ENCODE measurements at regions not wholly inside any gene's neighbourhood (a gene's known extent, or its start where the extent isn't known, plus 50 kb on each side); places are given as distances from the start of the nearest gene placed in this dataset.
"Not testable (repeated sequence)": the region's sequence is repeated elsewhere in the genome, so short reads cannot be mapped to it uniquely, and the experiment has no call there.

DNA sequence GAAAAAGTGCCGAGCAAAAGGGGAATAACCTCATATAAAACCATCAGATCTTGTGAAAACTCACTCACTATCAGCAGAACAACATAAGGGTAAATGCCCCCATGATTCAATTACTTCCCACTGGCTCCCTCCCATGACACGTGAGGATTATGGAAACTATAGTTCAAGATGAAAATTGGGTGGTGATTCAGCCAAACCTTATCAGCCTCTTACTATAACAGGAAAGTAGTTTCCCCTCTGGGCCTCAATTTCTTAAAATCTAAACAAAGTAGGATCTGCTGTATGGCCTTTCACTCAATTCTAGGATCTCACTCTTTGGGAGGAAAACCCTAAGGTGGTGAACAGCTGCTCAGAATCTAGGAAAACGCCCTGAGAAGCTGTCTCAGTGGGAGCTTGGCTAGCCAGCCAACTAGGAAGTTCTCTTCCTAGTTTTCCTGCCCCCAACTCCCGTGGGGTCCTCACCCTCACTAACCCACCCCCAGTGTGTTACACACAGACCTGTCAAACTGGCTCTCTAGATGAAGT, 1017.1 kb upstream of the HS3ST1 start:
- 66% methylated on average over 4 of the region's 4 CpGs for WGBS
- Histone ChIP-seq H3K4me3 (ENCODE audit: low read length in 2 of 2) (no peak overlapping the region), H3K27me3 (ENCODE audit: control insufficient read depth in 2 of 2, insufficient read depth in 1 of 2, low read length in 1 of 2) (no peaks in the 10 kb centered on the region), H3K4me1 (ENCODE audit: control insufficient read depth in 2 of 2, insufficient read depth in 2 of 2, low read length in 2 of 2) (no peaks in the 10 kb centered on the region), H3K36me3 (ENCODE audit: control insufficient read depth in 2 of 2, insufficient read depth in 2 of 2, low read length in 1 of 2) (no peaks in the 10 kb centered on the region), H3K9me3 (ENCODE audit: control insufficient read depth in 2 of 2, insufficient read depth in 1 of 2, low read length in 1 of 2) (peaks cover 0 to 3% of the 10 kb centered on the region in 2 donors), H3K27ac (ENCODE audit: low read depth in 1 of 2, low read length in 1 of 2) (no peak overlapping the region)
- DNase-seq (ENCODE audit: low read depth in 6 of 9, low spot score in 9 of 9) = no peak

DNA sequence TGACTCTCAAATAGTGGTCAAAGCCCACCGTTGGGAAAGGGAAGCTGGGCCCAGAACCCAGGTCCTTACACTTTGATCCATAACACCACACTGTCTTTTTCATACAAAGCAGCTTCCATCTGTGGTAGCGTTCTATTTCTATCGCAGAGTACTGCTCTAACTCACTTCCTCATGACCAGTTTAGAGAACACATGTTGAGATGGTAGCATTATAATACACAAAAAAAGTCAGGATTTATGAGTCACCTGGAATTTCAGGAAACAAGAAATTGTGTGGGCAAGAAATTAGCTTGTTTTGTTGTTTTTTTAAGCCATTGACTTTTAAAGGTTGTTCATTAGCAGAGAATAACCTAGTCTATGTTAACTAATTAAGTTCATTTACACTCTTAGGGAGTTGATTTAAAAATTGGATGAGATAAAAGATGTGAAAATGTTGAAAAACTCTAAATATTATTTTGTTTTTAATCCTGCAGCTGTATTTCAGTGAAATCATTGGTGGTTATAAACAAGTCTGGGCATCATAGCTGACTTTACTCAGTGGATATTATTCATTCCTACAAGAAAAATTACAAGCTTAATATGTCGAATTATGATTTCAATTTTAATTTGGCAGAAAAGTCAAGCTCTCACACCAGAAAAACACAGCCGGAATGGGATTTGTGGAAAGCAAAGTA, 1011.1 kb upstream of the HS3ST1 start:
- Histone ChIP-seq H3K4me3 (ENCODE audit: low read length in 2 of 2) (no peak overlapping the region), H3K27ac (ENCODE audit: low read depth in 1 of 2, low read length in 1 of 2) (no peak overlapping the region), H3K27me3 (ENCODE audit: control insufficient read depth in 2 of 2, insufficient read depth in 1 of 2, low read length in 1 of 2) (no peaks in the 10 kb centered on the region), H3K9me3 (ENCODE audit: control insufficient read depth in 2 of 2, insufficient read depth in 1 of 2, low read length in 1 of 2) (no peaks in the 10 kb centered on the region), H3K36me3 (ENCODE audit: control insufficient read depth in 2 of 2, insufficient read depth in 2 of 2, low read length in 1 of 2) (no peaks in the 10 kb centered on the region), H3K4me1 (ENCODE audit: control insufficient read depth in 2 of 2, insufficient read depth in 2 of 2, low read length in 2 of 2) (no peaks in the 10 kb centered on the region)
- WGBS = 53% methylated on average over 5 of the region's 5 CpGs
- DNase-seq (ENCODE audit: low read depth in 6 of 9, low spot score in 9 of 9) = no peak

DNA sequence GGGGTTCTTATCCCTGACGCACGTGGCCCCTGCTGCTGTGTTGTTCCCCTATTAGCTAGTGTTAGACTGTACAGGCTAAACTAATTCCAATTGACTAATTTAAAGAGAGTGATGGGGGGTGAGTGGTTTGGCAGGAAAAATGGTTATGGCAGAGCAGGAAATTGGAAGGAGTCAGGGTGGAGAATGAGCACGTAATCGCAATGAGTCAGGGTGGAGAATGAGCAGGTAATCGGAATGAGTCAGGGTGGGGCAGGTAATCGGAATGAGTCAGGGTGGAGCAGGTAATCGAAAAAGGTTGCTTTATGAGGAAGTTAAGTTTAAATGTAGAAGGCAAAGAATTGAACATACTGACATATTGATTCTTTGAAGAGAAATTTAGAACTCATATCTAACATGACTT, 1002.6 kb upstream of the HS3ST1 start:
- H3K36me3 ChIP-seq (ENCODE audit: control insufficient read depth in 2 of 2, insufficient read depth in 2 of 2, low read length in 1 of 2); H3K27ac ChIP-seq (ENCODE audit: low read depth in 1 of 2, low read length in 1 of 2); H3K4me1 ChIP-seq (ENCODE audit: control insufficient read depth in 2 of 2, insufficient read depth in 2 of 2, low read length in 2 of 2); H3K9me3 ChIP-seq (ENCODE audit: control insufficient read depth in 2 of 2, insufficient read depth in 1 of 2, low read length in 1 of 2); H3K27me3 ChIP-seq (ENCODE audit: control insufficient read depth in 2 of 2, insufficient read depth in 1 of 2, low read length in 1 of 2); H3K4me3 ChIP-seq (ENCODE audit: low read length in 2 of 2); DNase-seq (ENCODE audit: low read depth in 6 of 9, low spot score in 9 of 9): not testable (repeated sequence)
- 96% methylated on average over 7 of the region's 7 CpGs for WGBS

DNA sequence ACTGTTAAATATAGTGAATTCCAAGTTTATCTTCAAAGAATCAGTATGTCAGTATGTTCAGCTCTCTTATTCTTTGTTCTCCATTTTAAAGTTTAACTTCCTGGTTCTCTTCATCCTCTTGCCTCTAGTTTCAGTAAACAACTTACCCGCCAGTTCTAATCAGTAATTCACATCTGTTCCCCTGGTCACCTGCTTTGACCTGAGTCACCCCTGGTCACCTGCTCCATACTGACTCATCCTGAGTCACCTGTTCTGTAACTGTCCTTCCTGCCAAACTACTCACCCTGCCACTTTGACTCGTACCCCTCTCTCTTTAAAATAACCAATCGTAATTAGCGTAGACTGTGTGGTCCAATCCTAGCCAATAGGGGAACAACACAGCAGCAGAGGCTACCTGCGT, 992.7 kb upstream of the HS3ST1 start:
- Histone ChIP-seq H3K4me1 (ENCODE audit: control insufficient read depth in 2 of 2, insufficient read depth in 2 of 2, low read length in 2 of 2) (no peaks in the 10 kb centered on the region), H3K9me3 (ENCODE audit: control insufficient read depth in 2 of 2, insufficient read depth in 1 of 2, low read length in 1 of 2) (no peaks in the 10 kb centered on the region), H3K27ac (ENCODE audit: low read depth in 1 of 2, low read length in 1 of 2) (no peak overlapping the region), H3K27me3 (ENCODE audit: control insufficient read depth in 2 of 2, insufficient read depth in 1 of 2, low read length in 1 of 2) (no peaks in the 10 kb centered on the region), H3K36me3 (ENCODE audit: control insufficient read depth in 2 of 2, insufficient read depth in 2 of 2, low read length in 1 of 2) (no peaks in the 10 kb centered on the region), H3K4me3 (ENCODE audit: low read length in 2 of 2) (no peak overlapping the region)
- DNase-seq (ENCODE audit: low read depth in 6 of 9, low spot score in 9 of 9) = no peak
- WGBS = 97% methylated on average over 5 of the region's 5 CpGs

DNA sequence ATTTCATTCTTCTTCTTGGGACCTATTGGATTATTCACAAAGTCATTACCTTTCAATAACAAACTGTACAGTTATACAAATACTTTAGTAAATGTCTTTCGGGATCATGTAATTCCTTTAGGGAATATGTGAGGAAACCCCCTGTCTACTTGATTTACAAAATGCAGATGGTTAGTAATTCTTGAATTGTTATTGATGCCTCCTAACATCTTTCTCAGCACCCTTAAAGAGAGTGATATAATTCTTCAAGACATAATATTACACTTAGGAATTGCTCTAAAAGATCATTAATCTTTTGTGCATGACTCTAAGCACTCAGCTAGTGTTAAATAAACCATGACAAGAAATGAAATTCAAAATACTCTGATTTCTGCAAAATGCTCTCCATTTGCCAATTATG, 988.1 kb upstream of the HS3ST1 start:
- H3K4me3 ChIP-seq (ENCODE audit: low read length in 2 of 2) = no peak overlapping the region
- no peaks in the 10 kb centered on the region for H3K36me3 ChIP-seq (ENCODE audit: control insufficient read depth in 2 of 2, insufficient read depth in 2 of 2, low read length in 1 of 2)
- H3K27ac ChIP-seq (ENCODE audit: low read depth in 1 of 2, low read length in 1 of 2) = no peak overlapping the region
- no peaks in the 10 kb centered on the region for H3K27me3 ChIP-seq (ENCODE audit: control insufficient read depth in 2 of 2, insufficient read depth in 1 of 2, low read length in 1 of 2)
- H3K9me3 ChIP-seq (ENCODE audit: control insufficient read depth in 2 of 2, insufficient read depth in 1 of 2, low read length in 1 of 2) = no peaks in the 10 kb centered on the region
- no peaks in the 10 kb centered on the region for H3K4me1 ChIP-seq (ENCODE audit: control insufficient read depth in 2 of 2, insufficient read depth in 2 of 2, low read length in 2 of 2)
- WGBS = 86% methylated on average over 1 of the region's 1 CpG
- DNase-seq (ENCODE audit: low read depth in 6 of 9, low spot score in 9 of 9) = no peak

DNA sequence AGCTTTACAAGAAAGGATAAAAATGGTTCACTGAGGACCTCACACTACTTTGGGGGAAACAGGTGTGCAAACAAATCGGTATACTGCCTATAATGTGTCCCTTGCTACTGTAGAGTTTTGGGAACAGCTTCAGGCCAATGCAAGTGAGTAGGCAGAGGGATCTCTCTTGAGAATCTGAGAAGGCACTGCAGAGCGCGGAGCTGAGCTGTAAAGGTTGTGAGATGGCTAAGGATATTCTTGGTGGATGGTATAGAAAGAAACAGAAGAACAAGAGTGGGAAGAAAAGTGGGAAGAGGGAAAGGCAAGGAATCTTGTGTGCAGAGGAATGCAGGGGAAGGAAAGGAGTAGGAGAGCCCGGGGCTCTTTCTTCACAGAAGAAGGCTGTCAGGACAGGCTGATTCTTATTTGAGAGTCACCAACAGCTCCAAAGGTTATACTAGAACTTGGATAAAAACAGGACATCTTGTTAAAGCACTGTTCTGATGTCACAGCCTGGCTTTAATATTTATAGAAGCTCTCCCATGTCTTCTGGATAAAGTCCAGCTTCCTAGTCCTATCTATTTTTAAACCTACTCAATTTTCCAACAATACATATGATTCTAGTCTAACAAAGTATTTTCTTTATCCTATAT, 985.6 kb upstream of the HS3ST1 start:
- 91% methylated on average over 4 of the region's 4 CpGs for WGBS

DNA sequence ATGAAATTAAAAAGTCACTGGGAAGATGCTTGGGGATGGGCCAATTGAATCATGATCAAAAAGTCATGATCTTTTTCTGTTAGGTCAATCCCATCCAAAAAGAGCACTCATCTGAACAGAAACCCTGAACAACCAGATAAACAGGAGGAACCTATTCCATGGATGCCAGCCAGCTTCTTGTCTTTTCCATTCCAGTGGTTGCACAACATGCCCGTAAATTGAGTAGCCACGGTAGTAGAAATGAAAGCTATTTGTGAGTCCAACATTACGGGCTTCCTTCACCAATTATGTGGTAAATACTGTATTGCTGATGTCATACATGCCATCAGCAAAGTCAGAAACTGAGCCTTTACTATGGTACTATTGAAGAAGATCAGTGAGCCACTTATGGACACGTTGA, 982.4 kb upstream of the HS3ST1 start:
- Histone ChIP-seq H3K4me1 (ENCODE audit: control insufficient read depth in 2 of 2, insufficient read depth in 2 of 2, low read length in 2 of 2) (no peaks in the 10 kb centered on the region), H3K27ac (ENCODE audit: low read depth in 1 of 2, low read length in 1 of 2) (no peak overlapping the region), H3K4me3 (ENCODE audit: low read length in 2 of 2) (no peak overlapping the region), H3K27me3 (ENCODE audit: control insufficient read depth in 2 of 2, insufficient read depth in 1 of 2, low read length in 1 of 2) (no peaks in the 10 kb centered on the region), H3K36me3 (ENCODE audit: control insufficient read depth in 2 of 2, insufficient read depth in 2 of 2, low read length in 1 of 2) (no peaks in the 10 kb centered on the region), H3K9me3 (ENCODE audit: control insufficient read depth in 2 of 2, insufficient read depth in 1 of 2, low read length in 1 of 2) (no peaks in the 10 kb centered on the region)
- WGBS = 91% methylated on average over 4 of the region's 4 CpGs
- DNase-seq (ENCODE audit: low read depth in 6 of 9, low spot score in 9 of 9) = no peak

More for the DNA sequence above, 985.6 kb upstream of the HS3ST1 start:
- no peak for DNase-seq (ENCODE audit: low read depth in 6 of 9, low spot score in 9 of 9)
- Histone ChIP-seq H3K4me1 (ENCODE audit: control insufficient read depth in 2 of 2, insufficient read depth in 2 of 2, low read length in 2 of 2) (no peaks in the 10 kb centered on the region), H3K27me3 (ENCODE audit: control insufficient read depth in 2 of 2, insufficient read depth in 1 of 2, low read length in 1 of 2) (no peaks in the 10 kb centered on the region), H3K27ac (ENCODE audit: low read depth in 1 of 2, low read length in 1 of 2) (no peak overlapping the region), H3K4me3 (ENCODE audit: low read length in 2 of 2) (no peak overlapping the region), H3K9me3 (ENCODE audit: control insufficient read depth in 2 of 2, insufficient read depth in 1 of 2, low read length in 1 of 2) (no peaks in the 10 kb centered on the region), H3K36me3 (ENCODE audit: control insufficient read depth in 2 of 2, insufficient read depth in 2 of 2, low read length in 1 of 2) (no peaks in the 10 kb centered on the region)

DNA sequence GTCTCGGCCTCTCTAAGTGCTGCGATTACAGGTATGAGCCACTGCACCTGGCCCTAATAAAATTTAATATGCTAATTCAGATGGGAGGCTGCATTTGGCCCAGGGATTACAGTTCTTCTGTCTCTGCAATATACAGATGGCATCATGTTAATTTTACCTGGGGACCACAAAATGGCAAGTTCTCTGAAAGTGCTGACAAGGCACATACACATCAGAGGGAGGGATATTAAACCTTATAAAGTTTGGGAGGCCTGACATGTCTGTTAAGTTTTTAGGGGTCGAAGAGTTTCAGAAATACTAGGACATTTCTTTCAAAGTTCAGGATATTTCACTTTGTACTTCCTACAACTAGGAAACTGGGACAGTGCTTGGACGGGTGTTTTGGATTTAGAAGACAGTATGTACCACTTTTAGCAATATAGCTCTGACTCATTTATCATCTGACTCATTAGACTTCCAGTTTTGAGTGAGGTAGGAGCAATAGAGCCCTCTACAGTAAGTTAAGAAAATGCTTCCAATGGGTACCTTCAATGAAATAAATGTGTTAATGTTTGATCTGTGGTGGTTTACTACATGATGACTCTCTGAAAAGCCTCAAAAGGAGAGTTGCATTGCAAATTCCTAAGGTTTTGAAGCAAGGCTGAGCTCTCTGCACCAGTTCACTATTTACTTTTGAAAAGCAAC, 981.0 kb upstream of the HS3ST1 start:
- no peaks in the 10 kb centered on the region for H3K9me3 ChIP-seq (ENCODE audit: control insufficient read depth in 2 of 2, insufficient read depth in 1 of 2, low read length in 1 of 2)
- no peaks in the 10 kb centered on the region for H3K4me1 ChIP-seq (ENCODE audit: control insufficient read depth in 2 of 2, insufficient read depth in 2 of 2, low read length in 2 of 2)
- no peaks in the 10 kb centered on the region for H3K27me3 ChIP-seq (ENCODE audit: control insufficient read depth in 2 of 2, insufficient read depth in 1 of 2, low read length in 1 of 2)
- H3K27ac ChIP-seq (ENCODE audit: low read depth in 1 of 2, low read length in 1 of 2) = no peak overlapping the region
- H3K4me3 ChIP-seq (ENCODE audit: low read length in 2 of 2) = no peak overlapping the region
- DNase-seq (ENCODE audit: low read depth in 6 of 9, low spot score in 9 of 9) = no peak
- no peaks in the 10 kb centered on the region for H3K36me3 ChIP-seq (ENCODE audit: control insufficient read depth in 2 of 2, insufficient read depth in 2 of 2, low read length in 1 of 2)
- 78% methylated on average over 4 of the region's 4 CpGs for WGBS

DNA sequence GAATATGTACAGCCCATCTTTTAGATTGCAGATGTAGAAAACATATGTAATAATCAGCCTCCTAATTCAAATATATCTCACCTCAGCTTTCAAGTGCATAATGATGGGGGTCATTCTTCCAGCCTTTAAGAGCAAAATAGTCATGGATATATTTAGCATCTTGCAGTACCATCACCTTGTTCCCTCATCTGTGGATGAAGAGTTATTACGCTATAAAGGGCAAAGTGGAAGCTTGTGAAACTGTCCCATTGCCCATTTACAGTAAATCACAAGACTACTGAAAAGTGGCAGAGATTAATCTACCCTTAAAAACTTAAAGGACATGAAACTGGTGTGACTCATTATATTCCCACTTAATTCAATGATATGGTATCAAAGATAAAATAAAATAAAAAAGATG, 979.7 kb upstream of the HS3ST1 start:
- 96% methylated on average over 1 of the region's 1 CpG for WGBS
- Histone ChIP-seq H3K4me1 (ENCODE audit: control insufficient read depth in 2 of 2, insufficient read depth in 2 of 2, low read length in 2 of 2) (no peaks in the 10 kb centered on the region), H3K27me3 (ENCODE audit: control insufficient read depth in 2 of 2, insufficient read depth in 1 of 2, low read length in 1 of 2) (no peaks in the 10 kb centered on the region), H3K4me3 (ENCODE audit: low read length in 2 of 2) (no peak overlapping the region), H3K27ac (ENCODE audit: low read depth in 1 of 2, low read length in 1 of 2) (no peak overlapping the region), H3K36me3 (ENCODE audit: control insufficient read depth in 2 of 2, insufficient read depth in 2 of 2, low read length in 1 of 2) (no peaks in the 10 kb centered on the region), H3K9me3 (ENCODE audit: control insufficient read depth in 2 of 2, insufficient read depth in 1 of 2, low read length in 1 of 2) (no peaks in the 10 kb centered on the region)
- no peak for DNase-seq (ENCODE audit: low read depth in 6 of 9, low spot score in 9 of 9)
